SK-N-SH (cell line): ENCODE measurements at regions not wholly inside any gene's neighbourhood (a gene's known extent, or its start where the extent isn't known, plus 50 kb on each side); places are given as distances from the start of the nearest gene placed in this dataset.

Experiments
- CTCF ChIA-PET: fragments of 300-600, 350-600 bp; formaldehyde crosslinking; extraction: SDS; loops from one replicate; lab custom pipeline; 2021; lab: Yijun Ruan, JAX
- POLR2A ChIA-PET: fragments of 350-600 bp; sonication (Branson Sonifier 250); formaldehyde crosslinking; extraction: SDS; loops from one replicate; lab custom pipeline; 2020; ENCODE audit warnings: antibody characterized with exemption, inconsistent platforms; lab: Yijun Ruan, JAX
- DNase-seq: peaks from one replicate; pipeline ENCODE4 v3.0.0; 2012
- H2AFZ ChIP-seq: fragments of 200-600 bp; sonication (generic); 2 replicates; pipeline ENCODE4 v1.8.1; 2016; ENCODE audit warnings: antibody characterized with exemption, mild to moderate bottlenecking, low read depth
- H3F3A ChIP-seq: fragments of 200-600 bp; sonication (generic); replicated peaks from 2 replicates; pipeline ENCODE3; 2016; ENCODE audit warnings: antibody characterized with exemption, mild to moderate bottlenecking; ENCODE audit not compliant: insufficient read depth
- H3K27ac ChIP-seq, 2 experiments: fragments of 200-500 bp in 1 of 2; fragments of 200-600 bp in 1 of 2; sonication (Bioruptor generic) in 1 of 2; sonication (generic), shearing (Covaris generic) in 1 of 2; 2 replicates each; pipeline versions ENCODE4 v1.5.1 to v1.6.1; 2014 to 2016; ENCODE audit warnings: low read depth in 2 of 2, inconsistent platforms in 1 of 2, low read length in 1 of 2, mild to moderate bottlenecking in 1 of 2, mixed read lengths in 1 of 2
- H3K27me3 ChIP-seq: fragments of 200-600 bp; sonication (generic), shearing (Covaris generic); 2 replicates; pipeline ENCODE4 v1.6.1; 2016; ENCODE audit warnings: mixed run types; ENCODE audit not compliant: insufficient read depth
- H3K36me3 ChIP-seq, 2 experiments: fragments of 200-500 bp in 1 of 2; fragments of 200-600 bp in 1 of 2; sonication (Bioruptor generic) in 1 of 2; sonication (generic) in 1 of 2; replicated peaks in 1 of 2; 2 replicates each; pipeline versions ENCODE3 to v1.5.1; 2014 to 2016; ENCODE audit warnings: low read length in 1 of 2, mild to moderate bottlenecking in 1 of 2; ENCODE audit not compliant: insufficient read depth in 2 of 2, control insufficient read depth in 1 of 2
- H3K4me1 ChIP-seq, 2 experiments: fragments of 200-500 bp in 1 of 2; fragments of 200-600 bp in 1 of 2; sonication (Bioruptor generic) in 1 of 2; sonication (generic), shearing (Covaris generic) in 1 of 2; 2 replicates each; pipeline versions ENCODE4 v1.5.1 to v1.6.1; 2014 to 2016; ENCODE audit warnings: low read depth in 1 of 2, low read length in 1 of 2, mixed run types in 1 of 2; ENCODE audit not compliant: insufficient read depth in 2 of 2, control insufficient read depth in 1 of 2
- H3K4me2 ChIP-seq: fragments of 200-600 bp; sonication (generic), shearing (Covaris generic); 2 replicates; pipeline ENCODE4 v1.6.1; 2017; ENCODE audit warnings: mixed run types
- H3K4me3 ChIP-seq, 2 experiments: fragments of 200-500 bp in 1 of 2; fragments of 200-600 bp in 1 of 2; sonication (Bioruptor generic) in 1 of 2; sonication (generic), shearing (Covaris generic) in 1 of 2; 2 replicates each; pipeline versions ENCODE4 v1.5.1 to v1.8.1; 2014 to 2016; ENCODE audit warnings: low read depth in 2 of 2, inconsistent platforms in 1 of 2, low read length in 1 of 2, mild to moderate bottlenecking in 1 of 2, mixed read lengths in 1 of 2, moderate library complexity in 1 of 2
- H3K79me2 ChIP-seq: fragments of 200-600 bp; sonication (generic); 2 replicates; pipeline ENCODE4 v1.8.1; 2017; ENCODE audit warnings: mild to moderate bottlenecking; ENCODE audit not compliant: insufficient read depth
- H3K9ac ChIP-seq: fragments of 200-600 bp; sonication (generic); 2 replicates; pipeline ENCODE4 v1.6.1; 2017; ENCODE audit warnings: mixed run types
- H3K9me2 ChIP-seq: fragments of 200-600 bp; sonication (generic); 2 replicates; pipeline ENCODE4 v1.6.1; 2017; ENCODE audit warnings: mixed run types
- H3K9me3 ChIP-seq: fragments of 200-600 bp; sonication (generic); 2 replicates; pipeline ENCODE4 v1.6.1; 2017; ENCODE audit warnings: mixed run types, mild to moderate bottlenecking, moderate library complexity
- H4K20me1 ChIP-seq: fragments of 200-600 bp; sonication (generic); 2 replicates; pipeline ENCODE4 v1.6.1; 2017; ENCODE audit warnings: mild to moderate bottlenecking, mixed run types; ENCODE audit not compliant: insufficient read depth
- ELF1 ChIP-seq: IDR thresholded peaks from 2 replicates; pipeline ENCODE4 v1.4.0; 2012
- GABPA ChIP-seq: IDR thresholded peaks from 2 replicates; pipeline ENCODE4 v1.4.0; 2012; ENCODE audit warnings: low read depth, mild to moderate bottlenecking
- GATA2 ChIP-seq: sonication (generic); formaldehyde crosslinking; IDR thresholded peaks from 2 replicates; pipeline ENCODE4 v1.5.0; 2020; ENCODE audit warnings: mild to moderate bottlenecking, missing genetic modification reagents
- IRF3 ChIP-seq: fragments of 150-350 bp; IDR thresholded peaks from 2 replicates; pipeline ENCODE4 v1.6.1; 2016; ENCODE audit warnings: mild to moderate bottlenecking, low read depth, low read length
- MXI1 ChIP-seq: IDR thresholded peaks from 2 replicates; pipeline ENCODE4 v1.6.1; 2012; ENCODE audit warnings: mild to moderate bottlenecking, low read depth, low read length, improper control_type of control experiment
- POLR2AphosphoS5 ChIP-seq: IDR thresholded peaks from 2 replicates; pipeline ENCODE4 v1.6.1; 2012; ENCODE audit warnings: low read depth, low read length
- RAD21 ChIP-seq: IDR thresholded peaks from 2 replicates; pipeline ENCODE4 v1.6.1; 2012; ENCODE audit warnings: mild to moderate bottlenecking, low read length
- RCOR1 ChIP-seq: fragments of 150-350 bp; IDR thresholded peaks from 2 replicates; pipeline ENCODE4 v1.6.1; 2017; ENCODE audit warnings: antibody characterized with exemption, low read length
- RFX5 ChIP-seq: IDR thresholded peaks from 2 replicates; pipeline ENCODE4 v1.6.1; 2012; ENCODE audit warnings: mild to moderate bottlenecking, improper control_type of control experiment, low read length
- RXRA ChIP-seq: IDR thresholded peaks from 2 replicates; pipeline ENCODE4 v1.4.0; 2012; ENCODE audit warnings: low read depth, mild to moderate bottlenecking, borderline replicate concordance
- SIN3A ChIP-seq: IDR thresholded peaks from 2 replicates; pipeline ENCODE4 v1.6.1; 2012; ENCODE audit warnings: low read depth, mild to moderate bottlenecking, low read length, moderate library complexity, borderline replicate concordance
- SMC3 ChIP-seq: IDR thresholded peaks from 2 replicates; pipeline ENCODE4 v1.6.1; 2012; ENCODE audit warnings: low read depth, low read length, improper control_type of control experiment
- TEAD4 ChIP-seq: IDR thresholded peaks from 2 replicates; pipeline ENCODE4 v1.4.0; 2012; ENCODE audit warnings: mild to moderate bottlenecking, borderline replicate concordance; ENCODE audit not compliant: insufficient read depth
- YY1 ChIP-seq: IDR thresholded peaks from 2 replicates; pipeline ENCODE4 v1.4.0; 2012; ENCODE audit warnings: low read depth, mild to moderate bottlenecking
- WGBS: methylation state at CpG from one replicate; pipeline ENCODE4 v1.1.6; 2017; ENCODE audit warnings: low lambda C conversion rate; 5-methylcytosine and 5-hydroxymethylcytosine counted together
- TF ChIP-seq, protein P1 (sequence below): fragments of 200-600 bp; sonication (generic); IDR thresholded peaks from 2 replicates; pipeline ENCODE4 v1.6.1; 2017; ENCODE audit warnings: antibody characterized with exemption, mild to moderate bottlenecking, moderate library complexity
- TF ChIP-seq, protein P2 (sequence below): fragments of 150-350 bp; IDR thresholded peaks from 2 replicates; pipeline ENCODE4 v1.6.1; 2017; ENCODE audit warnings: antibody characterized with exemption, low read length, low read depth, borderline replicate concordance
- TF ChIP-seq, protein P3 (sequence below): IDR thresholded peaks from 2 replicates; pipeline ENCODE4 v1.4.0; 2012; ENCODE audit warnings: low read depth, borderline replicate concordance
- TF ChIP-seq, protein P4 (sequence below): IDR thresholded peaks from 2 replicates; pipeline ENCODE4 v1.4.0; 2012; ENCODE audit warnings: low read depth, borderline replicate concordance
- TF ChIP-seq, protein P5 (sequence below): IDR thresholded peaks from 2 replicates; pipeline ENCODE4; 2012

GRCh38 chr13:81017513-81018152, 676.7 kb upstream of the SPRY2 start:
- Histone ChIP-seq H2AFZ (no peak overlapping the region), H3K4me2 (no peak overlapping the region), H3K4me1 (peaks cover 0 to 3% of the 10 kb centered on the region in 2 experiments; a peak in 2 of 4 replicates), H3F3A (no peaks in the 10 kb centered on the region), H4K20me1 (no peaks in the 10 kb centered on the region), H3K9me2 (no peaks in the 10 kb centered on the region), H3K36me3 (no peaks in the 10 kb centered on the region), H3K9me3 (0 out of 2 replicates have a peak, but pooled peaks cover under 1% of the 10 kb centered on the region), H3K79me2 (no peaks in the 10 kb centered on the region), H3K9ac (no peak overlapping the region), H3K27ac (no peak overlapping the region), H3K27me3 (no peaks in the 10 kb centered on the region), H3K4me3 (no peak overlapping the region)
- peak; percentile 44 for DNase-seq
- WGBS: 21% methylated on average over 4 of the region's 4 CpGs
- TF ChIP-seq GABPA: no peak
- TF ChIP-seq TEAD4: no peak
- peak; percentile 85 for TF ChIP-seq RAD21
- TF ChIP-seq, protein P1, sequence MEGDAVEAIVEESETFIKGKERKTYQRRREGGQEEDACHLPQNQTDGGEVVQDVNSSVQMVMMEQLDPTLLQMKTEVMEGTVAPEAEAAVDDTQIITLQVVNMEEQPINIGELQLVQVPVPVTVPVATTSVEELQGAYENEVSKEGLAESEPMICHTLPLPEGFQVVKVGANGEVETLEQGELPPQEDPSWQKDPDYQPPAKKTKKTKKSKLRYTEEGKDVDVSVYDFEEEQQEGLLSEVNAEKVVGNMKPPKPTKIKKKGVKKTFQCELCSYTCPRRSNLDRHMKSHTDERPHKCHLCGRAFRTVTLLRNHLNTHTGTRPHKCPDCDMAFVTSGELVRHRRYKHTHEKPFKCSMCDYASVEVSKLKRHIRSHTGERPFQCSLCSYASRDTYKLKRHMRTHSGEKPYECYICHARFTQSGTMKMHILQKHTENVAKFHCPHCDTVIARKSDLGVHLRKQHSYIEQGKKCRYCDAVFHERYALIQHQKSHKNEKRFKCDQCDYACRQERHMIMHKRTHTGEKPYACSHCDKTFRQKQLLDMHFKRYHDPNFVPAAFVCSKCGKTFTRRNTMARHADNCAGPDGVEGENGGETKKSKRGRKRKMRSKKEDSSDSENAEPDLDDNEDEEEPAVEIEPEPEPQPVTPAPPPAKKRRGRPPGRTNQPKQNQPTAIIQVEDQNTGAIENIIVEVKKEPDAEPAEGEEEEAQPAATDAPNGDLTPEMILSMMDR: peak; percentile 81
- no peak for TF ChIP-seq IRF3
- peak; percentile 60 for TF ChIP-seq SMC3
- no peak; the same call in 1 of the 2 replicates for TF ChIP-seq MXI1
- TF ChIP-seq SIN3A: no peak
- TF ChIP-seq, protein P2, sequence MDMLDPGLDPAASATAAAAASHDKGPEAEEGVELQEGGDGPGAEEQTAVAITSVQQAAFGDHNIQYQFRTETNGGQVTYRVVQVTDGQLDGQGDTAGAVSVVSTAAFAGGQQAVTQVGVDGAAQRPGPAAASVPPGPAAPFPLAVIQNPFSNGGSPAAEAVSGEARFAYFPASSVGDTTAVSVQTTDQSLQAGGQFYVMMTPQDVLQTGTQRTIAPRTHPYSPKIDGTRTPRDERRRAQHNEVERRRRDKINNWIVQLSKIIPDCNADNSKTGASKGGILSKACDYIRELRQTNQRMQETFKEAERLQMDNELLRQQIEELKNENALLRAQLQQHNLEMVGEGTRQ: no peak
- 0 out of 2 replicates have a peak, but pooled peaks have one; percentile 33 for TF ChIP-seq RFX5
- ChIA-PET POLR2A (interaction anchor here (0.9 kb wide), 1 partner anchor 676 kb away, joined by 3 read pairs; the partner anchor contains the start of gene SPRY2), CTCF (interaction anchor here (0.6 to 4.5 kb wide), 42 partner anchors 8 to 1667 kb away, joined by 3 to 49 read pairs (median 4); partner anchors contain the start of gene SPRY2)

DNA sequence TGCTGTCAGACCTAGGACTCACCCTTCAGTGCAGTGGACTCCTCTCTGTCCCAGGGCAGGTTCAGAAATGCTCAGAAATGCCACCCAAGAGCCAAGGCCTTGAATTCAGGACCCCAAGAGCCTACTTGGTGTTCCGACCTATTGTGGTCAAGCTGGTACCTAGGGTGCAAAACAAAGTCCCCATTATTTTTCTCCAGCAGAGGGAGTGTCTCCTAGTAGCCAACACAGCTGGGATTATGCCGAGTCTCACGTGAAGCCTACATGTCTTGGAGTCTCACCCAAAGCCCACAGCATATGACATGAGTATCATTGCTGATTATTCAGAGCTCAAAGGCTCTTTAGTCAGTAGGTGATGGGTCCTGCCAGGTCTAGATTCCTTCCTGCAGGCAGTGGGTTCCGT, 671.1 kb upstream of the SPRY2 start:
- ChIA-PET POLR2A (no interaction called here), CTCF (no interaction called here)
- H3K4me3 ChIP-seq: no peak overlapping the region
- no peaks in the 10 kb centered on the region for H3K9me2 ChIP-seq
- H3K9ac ChIP-seq: no peak overlapping the region
- H3K27me3 ChIP-seq: no peaks in the 10 kb centered on the region
- 77% methylated on average over 3 of the region's 4 CpGs for WGBS
- no peak overlapping the region for H2AFZ ChIP-seq
- no peaks in the 10 kb centered on the region for H4K20me1 ChIP-seq
- no peaks in the 10 kb centered on the region; a peak in 1 of 4 replicates for H3K4me1 ChIP-seq
- no peak for DNase-seq
- no peak for TF ChIP-seq GATA2
- TF ChIP-seq, protein P3, sequence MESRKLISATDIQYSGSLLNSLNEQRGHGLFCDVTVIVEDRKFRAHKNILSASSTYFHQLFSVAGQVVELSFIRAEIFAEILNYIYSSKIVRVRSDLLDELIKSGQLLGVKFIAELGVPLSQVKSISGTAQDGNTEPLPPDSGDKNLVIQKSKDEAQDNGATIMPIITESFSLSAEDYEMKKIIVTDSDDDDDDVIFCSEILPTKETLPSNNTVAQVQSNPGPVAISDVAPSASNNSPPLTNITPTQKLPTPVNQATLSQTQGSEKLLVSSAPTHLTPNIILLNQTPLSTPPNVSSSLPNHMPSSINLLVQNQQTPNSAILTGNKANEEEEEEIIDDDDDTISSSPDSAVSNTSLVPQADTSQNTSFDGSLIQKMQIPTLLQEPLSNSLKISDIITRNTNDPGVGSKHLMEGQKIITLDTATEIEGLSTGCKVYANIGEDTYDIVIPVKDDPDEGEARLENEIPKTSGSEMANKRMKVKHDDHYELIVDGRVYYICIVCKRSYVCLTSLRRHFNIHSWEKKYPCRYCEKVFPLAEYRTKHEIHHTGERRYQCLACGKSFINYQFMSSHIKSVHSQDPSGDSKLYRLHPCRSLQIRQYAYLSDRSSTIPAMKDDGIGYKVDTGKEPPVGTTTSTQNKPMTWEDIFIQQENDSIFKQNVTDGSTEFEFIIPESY: no peak
- TF ChIP-seq POLR2AphosphoS5: no peak
- TF ChIP-seq RXRA: no peak
- TF ChIP-seq, protein P4, sequence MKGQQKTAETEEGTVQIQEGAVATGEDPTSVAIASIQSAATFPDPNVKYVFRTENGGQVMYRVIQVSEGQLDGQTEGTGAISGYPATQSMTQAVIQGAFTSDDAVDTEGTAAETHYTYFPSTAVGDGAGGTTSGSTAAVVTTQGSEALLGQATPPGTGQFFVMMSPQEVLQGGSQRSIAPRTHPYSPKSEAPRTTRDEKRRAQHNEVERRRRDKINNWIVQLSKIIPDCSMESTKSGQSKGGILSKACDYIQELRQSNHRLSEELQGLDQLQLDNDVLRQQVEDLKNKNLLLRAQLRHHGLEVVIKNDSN: no peak
- no peak for TF ChIP-seq SMC3
- TF ChIP-seq TEAD4: no peak
- no peak for TF ChIP-seq MXI1
- TF ChIP-seq ELF1: no peak
- TF ChIP-seq, protein P5, sequence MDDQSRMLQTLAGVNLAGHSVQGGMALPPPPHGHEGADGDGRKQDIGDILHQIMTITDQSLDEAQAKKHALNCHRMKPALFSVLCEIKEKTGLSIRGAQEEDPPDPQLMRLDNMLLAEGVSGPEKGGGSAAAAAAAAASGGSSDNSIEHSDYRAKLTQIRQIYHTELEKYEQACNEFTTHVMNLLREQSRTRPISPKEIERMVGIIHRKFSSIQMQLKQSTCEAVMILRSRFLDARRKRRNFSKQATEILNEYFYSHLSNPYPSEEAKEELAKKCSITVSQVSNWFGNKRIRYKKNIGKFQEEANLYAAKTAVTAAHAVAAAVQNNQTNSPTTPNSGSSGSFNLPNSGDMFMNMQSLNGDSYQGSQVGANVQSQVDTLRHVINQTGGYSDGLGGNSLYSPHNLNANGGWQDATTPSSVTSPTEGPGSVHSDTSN: no peak
- no peak for TF ChIP-seq GABPA
- no peak for TF ChIP-seq YY1
- TF ChIP-seq RCOR1: no peak
- H3K79me2 ChIP-seq: no peaks in the 10 kb centered on the region
- no peaks in the 10 kb centered on the region for H3K9me3 ChIP-seq
- no peaks in the 10 kb centered on the region for H3K36me3 ChIP-seq
- no peak overlapping the region for H3K27ac ChIP-seq
- no peak overlapping the region for H3K4me2 ChIP-seq
- no peaks in the 10 kb centered on the region for H3F3A ChIP-seq
